M059J (cell line): ENCODE measurements at regions not wholly inside any gene's neighbourhood (a gene's known extent, or its start where the extent isn't known, plus 50 kb on each side); places are given as distances from the start of the nearest gene placed in this dataset.

Experiments
- DNase-seq: peaks from one replicate; pipeline ENCODE4 v3.0.0-alpha.2; 2012; ENCODE audit warnings: low read depth

DNA sequence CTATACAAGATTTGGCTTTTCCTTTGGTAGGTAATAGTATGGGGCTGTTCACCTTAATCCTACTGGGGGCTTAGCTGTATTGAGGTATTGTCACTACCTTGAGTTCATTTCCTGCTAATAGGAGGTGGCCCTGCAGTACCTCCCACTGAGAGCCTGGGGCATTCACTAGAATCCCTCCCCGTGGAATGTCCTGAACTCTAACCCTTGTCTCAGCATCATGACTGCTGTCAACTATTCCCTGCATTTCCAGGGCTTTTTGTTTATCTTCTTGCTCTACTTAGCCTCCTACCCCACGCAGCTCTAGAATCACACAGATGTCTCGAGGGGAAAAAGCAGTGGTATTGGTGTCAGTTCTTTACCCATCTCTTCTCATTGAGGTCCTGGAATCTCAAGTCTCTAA is 542.3 kb downstream of the METTL4 start:
- no peak for DNase-seq

GRCh38 chr18:2030647-2031046 is 540.7 kb downstream of the METTL4 start:
- no peak for DNase-seq

- no peak for DNase-seq
Measured at GRCh38 chr18:2032036-2032435, 539.3 kb downstream of the METTL4 start.

- no peak for DNase-seq
Measured at GRCh38 chr18:2035056-2035455, 536.2 kb downstream of the METTL4 start.

DNA sequence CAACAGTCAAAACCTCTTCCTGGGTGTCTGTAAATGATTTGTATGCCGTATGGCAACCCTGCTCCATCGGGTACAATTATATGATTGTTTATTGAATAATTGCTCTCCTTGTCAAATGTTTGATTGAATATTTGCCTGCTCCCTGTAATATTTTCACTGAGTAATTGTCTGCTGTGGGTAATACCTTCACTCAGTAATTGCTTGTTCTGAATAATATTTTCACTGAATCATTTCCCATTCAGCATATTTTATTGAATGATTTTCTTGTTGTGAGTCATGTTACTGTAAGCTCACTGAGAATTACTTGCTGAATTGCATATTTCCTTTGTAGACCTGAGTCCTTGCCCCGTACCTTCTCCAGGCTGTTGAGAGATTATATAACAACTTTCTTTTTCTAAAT is 535.2 kb downstream of the METTL4 start:
- peak; percentile 32 for DNase-seq

- DNase-seq, result no peak
Measured at GRCh38 chr18:2040279-2040678, 531.0 kb downstream of the METTL4 start.

DNA sequence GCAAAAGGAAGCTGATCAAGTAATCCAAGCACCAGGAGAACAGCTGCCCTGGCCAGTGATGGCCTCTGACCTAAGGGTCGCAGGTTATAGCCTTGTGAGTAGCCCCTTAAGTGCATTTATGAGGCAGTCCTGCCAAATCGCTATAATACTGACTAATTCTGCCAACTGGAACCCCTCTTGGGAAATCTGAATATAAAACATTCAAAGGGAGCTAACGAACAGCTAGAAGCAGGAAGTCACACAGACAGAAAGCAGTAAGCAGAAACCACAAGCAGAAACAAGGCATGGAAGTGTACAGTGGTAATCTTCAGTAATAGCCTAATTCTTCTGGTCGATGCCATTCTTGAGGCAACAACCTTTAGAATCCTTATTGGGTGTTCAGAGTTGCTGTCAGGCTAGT is 521.3 kb downstream of the METTL4 start:
- DNase-seq, result peak; percentile 65

DNA sequence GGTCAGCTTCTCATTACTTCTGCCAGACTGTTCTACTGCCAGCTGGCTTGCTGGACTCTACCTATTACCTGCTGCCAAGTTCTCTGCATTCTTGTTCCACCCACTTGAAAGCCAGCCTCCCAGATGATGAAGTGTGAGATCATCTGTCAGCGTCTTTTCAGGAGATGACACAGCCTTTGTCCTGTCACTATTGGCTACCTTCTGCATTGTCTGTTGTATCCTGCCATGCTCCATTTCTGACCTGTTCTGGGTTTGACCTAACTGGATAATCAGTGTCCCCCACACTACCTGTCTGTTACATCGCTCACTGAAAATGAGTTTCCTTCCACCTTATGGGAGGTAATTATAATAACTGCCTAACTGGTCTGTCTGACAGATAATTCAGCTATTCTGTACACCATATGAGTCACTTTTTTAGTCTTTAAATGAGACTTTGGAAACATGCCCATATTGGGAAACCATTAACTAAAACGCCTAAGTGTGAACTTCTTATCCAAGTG is 520.6 kb downstream of the METTL4 start:
- peak; percentile 62 for DNase-seq

- DNase-seq, result no peak
Measured at GRCh38 chr18:2053490-2054089, 517.7 kb downstream of the METTL4 start.

DNA sequence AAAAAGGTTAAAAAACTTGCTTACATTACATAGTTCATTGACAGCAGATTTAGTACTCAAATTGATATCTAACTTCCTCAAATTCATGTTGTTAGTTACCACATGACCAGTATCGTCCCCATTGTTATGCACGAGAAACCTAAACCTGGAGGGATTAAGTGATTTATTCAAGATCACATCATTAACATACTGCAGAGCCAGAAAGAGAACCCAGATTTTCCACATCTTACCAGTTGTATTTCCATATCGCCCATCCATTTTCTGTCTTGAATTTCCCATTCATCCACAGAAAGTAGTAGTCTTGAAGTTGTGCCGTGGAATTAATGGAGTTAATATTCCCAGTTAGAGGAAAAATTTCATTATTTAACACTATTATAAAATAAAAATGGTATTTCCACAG is 512.0 kb downstream of the METTL4 start:
- no peak for DNase-seq

GRCh38 chr18:2060086-2060485 is 511.2 kb downstream of the METTL4 start:
- DNase-seq, result no peak

- no peak for DNase-seq
Measured at GRCh38 chr18:2070631-2071030, 500.7 kb downstream of the METTL4 start.

DNA sequence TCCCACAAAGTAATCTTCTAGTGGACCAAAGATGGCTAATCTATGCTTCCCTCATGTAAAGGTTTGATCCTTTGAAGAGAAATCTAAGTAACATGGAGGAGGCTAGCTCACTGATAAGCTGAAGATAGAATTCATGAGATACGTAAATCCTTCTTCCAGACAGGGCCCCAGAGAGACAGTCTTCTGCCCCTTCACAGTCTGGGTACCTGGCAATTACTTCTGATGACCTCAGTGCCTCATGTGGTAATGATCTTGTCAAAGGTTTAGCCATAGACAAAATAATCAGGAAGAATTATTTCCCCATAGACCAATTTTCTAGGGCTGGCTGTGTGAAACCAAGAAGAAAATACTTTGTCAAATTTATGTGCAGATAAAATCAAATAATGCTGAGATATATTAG is 495.8 kb downstream of the METTL4 start:
- no peak for DNase-seq

GRCh38 chr18:2082676-2083075 is 488.6 kb downstream of the METTL4 start:
- DNase-seq, result no peak

DNA sequence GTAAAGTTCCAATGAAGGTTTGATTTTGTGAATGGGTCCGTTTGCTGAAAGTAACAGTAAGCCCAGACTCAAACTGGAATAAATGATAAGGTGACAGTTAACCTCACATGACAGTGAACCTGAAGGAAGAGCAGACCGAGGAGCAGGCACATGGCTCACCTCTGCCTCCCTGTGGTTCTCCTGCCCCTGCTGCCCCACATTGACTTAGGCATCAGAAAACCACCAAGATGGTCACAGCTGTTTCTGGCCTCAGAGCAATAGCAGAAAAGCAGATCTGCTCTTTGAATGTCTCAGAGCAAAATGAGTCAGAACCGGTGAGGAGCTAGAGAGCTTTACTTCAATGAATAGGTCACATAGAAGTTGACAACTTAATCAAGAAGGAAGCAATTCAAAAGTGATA is 487.6 kb downstream of the METTL4 start:
- peak; percentile 27 for DNase-seq

DNA sequence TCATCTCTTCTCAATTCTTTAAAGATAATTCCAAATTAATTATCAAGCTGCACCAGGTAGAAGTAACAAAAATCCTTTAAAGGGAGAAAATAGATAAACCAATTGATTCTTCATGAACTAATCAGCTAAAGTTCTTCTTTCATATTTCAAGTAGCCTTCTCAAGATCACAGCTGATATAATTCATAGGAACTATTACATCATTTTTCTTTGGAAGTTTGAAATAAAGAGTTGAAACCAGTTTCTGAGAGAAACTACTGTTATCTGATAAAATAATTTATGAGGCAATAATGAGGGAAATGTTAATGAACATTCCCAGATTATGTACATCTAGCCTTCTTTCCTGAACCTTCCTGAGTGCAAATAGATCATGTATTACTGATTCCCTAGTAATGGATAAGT is 484.9 kb downstream of the METTL4 start:
- no peak for DNase-seq

- no peak for DNase-seq
Measured at GRCh38 chr18:2087877-2088673, 483.2 kb downstream of the METTL4 start.

- no peak for DNase-seq
Measured at GRCh38 chr18:2089396-2089795, 481.9 kb downstream of the METTL4 start.

DNA sequence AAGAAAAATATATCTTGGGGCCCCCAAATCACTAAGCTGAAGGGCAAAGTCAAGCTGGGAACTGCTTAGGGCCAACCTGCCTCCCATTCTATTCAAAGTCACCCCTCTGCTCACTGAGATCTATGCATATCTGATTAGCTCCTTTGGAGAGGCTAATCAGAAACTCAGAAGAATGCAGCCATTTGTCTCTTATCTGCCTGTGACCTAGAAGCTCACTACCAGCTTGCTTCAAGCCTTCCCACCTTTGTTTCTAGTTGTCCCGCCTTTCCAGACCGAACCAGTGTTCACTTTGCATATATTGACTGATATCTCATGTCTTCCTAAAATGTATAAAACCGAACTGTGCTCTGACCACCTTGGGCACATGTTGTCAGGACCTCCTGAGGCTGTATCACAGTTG is 479.4 kb downstream of the METTL4 start:
- DNase-seq, result no peak

DNA sequence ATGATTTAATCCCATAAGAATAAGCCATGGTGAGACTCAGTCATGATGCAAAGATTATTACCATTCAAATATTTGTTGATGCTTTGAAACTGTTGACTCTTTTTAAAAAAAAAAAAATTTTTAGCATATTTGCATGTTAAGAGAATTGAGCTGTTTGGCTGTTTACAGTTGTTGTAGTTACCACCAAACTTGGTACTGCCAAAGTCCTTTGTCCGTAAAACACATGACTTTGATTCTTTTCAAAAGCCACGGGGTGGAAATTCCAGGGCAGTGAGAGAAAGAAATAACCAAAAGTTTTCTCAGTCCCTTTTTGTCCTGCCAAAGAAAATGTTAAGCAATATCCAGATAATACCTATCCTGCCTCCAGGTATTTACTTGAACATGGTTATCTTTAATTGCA is 474.8 kb downstream of the METTL4 start:
- DNase-seq, result peak; percentile 23

GRCh38 chr18:2100694-2101213 is 470.6 kb downstream of the METTL4 start:
- DNase-seq, result peak; percentile 29

- no peak for DNase-seq
Measured at GRCh38 chr18:2102022-2102421, 469.3 kb downstream of the METTL4 start.

DNA sequence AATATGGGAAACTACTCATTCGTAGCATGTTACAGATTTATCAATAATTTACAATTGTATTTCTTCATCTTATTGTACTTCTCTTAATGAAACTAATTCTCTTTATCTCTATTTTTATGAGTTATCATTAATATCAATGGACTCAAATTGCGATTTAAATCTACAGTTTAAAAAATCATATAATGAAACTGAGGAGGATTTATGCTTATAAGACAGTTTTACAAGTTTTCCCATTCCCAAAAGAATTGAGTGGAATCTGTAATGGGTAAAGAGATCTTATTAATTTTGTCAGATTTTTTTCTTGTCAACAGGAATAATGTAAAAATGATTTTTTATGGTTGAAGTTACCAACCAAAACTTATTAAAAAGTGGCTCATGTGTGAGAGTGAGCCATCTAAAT is 468.0 kb downstream of the METTL4 start:
- no peak for DNase-seq
